PFSK-1 (cell line): ENCODE measurements at regions not wholly inside any gene's neighbourhood (a gene's known extent, or its start where the extent isn't known, plus 50 kb on each side); places are given as distances from the start of the nearest gene placed in this dataset.

Experiments used
- FOXP2 ChIP-seq: optimal IDR thresholded peaks from 2 replicates; pipeline ENCODE3; 2011; ENCODE audit warnings: borderline replicate concordance, control low read depth, inconsistent platforms; ENCODE audit not compliant: insufficient read depth; ENCODE audit errors: extremely low read length, extremely low read depth
- POLR2AphosphoS5 ChIP-seq: IDR thresholded peaks from 2 replicates; pipeline ENCODE4 v1.6.1; 2012; ENCODE audit warnings: low read depth, mild to moderate bottlenecking, control low read depth, low read length, moderate library complexity
- REST ChIP-seq, 2 experiments: IDR thresholded peaks; 2 replicates each; pipeline versions ENCODE4 v1.6.1 to v1.8.0; 2011 to 2012; ENCODE audit warnings: low read depth in 2 of 2, low read length in 2 of 2, control low read depth in 1 of 2, inconsistent platforms in 1 of 2, mild to moderate bottlenecking in 1 of 2, moderate library complexity in 1 of 2; ENCODE audit not compliant: insufficient read depth in 1 of 2
- SIN3A ChIP-seq: IDR thresholded peaks from 2 replicates; pipeline ENCODE4 v1.6.1; 2012; ENCODE audit warnings: mild to moderate bottlenecking, low read length, moderate library complexity, borderline replicate concordance; ENCODE audit not compliant: insufficient read depth
- TAF1 ChIP-seq: IDR thresholded peaks from 2 replicates; pipeline ENCODE4 v1.6.1; 2012; ENCODE audit warnings: low read length, control low read depth, borderline replicate concordance; ENCODE audit not compliant: insufficient read depth

GRCh38 chr11:70493891-70494290 is 95.6 kb downstream of the CTTN start:
- TF ChIP-seq TAF1 (no peak), POLR2AphosphoS5 (no peak), SIN3A (no peak), FOXP2 (no peak), REST (IDR thresholded peaks at IDR 0.05; ENCODE audit: insufficient read depth in 1 of 2, low read depth in 2 of 2, low read length in 2 of 2) (no peak)

GRCh38 chr11:70494559-70495350 is 96.4 kb downstream of the CTTN start:
- TF ChIP-seq TAF1, result no peak
- no peak for TF ChIP-seq POLR2AphosphoS5
- TF ChIP-seq REST (IDR thresholded peaks at IDR 0.05; ENCODE audit: insufficient read depth in 1 of 2, low read depth in 2 of 2, low read length in 2 of 2), result no peak
- TF ChIP-seq SIN3A, result no peak
- TF ChIP-seq FOXP2, result no peak

- TF ChIP-seq FOXP2 (no peak), TAF1 (no peak), SIN3A (no peak), POLR2AphosphoS5 (no peak), REST (IDR thresholded peaks at IDR 0.05; ENCODE audit: insufficient read depth in 1 of 2, low read depth in 2 of 2, low read length in 2 of 2) (no peak)
Observed at GRCh38 chr11:70495351-70496310, 97.3 kb downstream of the CTTN start.

GRCh38 chr11:70496591-70497535 is 98.5 kb downstream of the CTTN start:
- TF ChIP-seq TAF1, result no peak
- no peak for TF ChIP-seq REST (IDR thresholded peaks at IDR 0.05; ENCODE audit: insufficient read depth in 1 of 2, low read depth in 2 of 2, low read length in 2 of 2)
- TF ChIP-seq SIN3A, result no peak
